WTC11 (cell line): ENCODE measurements at regions not wholly inside any gene's neighbourhood (a gene's known extent, or its start where the extent isn't known, plus 50 kb on each side); places are given as distances from the start of the nearest gene placed in this dataset.
A peak's percentile ranks its signal among the peaks of the same experiment; 100 is the strongest.
"Not testable (repeated sequence)": the region's sequence is repeated elsewhere in the genome, so short reads cannot be mapped to it uniquely, and the experiment has no call there.

Experiments
- ATAC-seq: fragments of 200-7000 bp; cut with Tn5 transposase; 2 replicates; pipeline ENCODE4 v1.10.0; 2021; ENCODE audit warnings: mild to moderate bottlenecking, moderate library complexity
- CTCF ChIA-PET: fragments of 300-600 bp; sonication (Branson Sonifier 250); formaldehyde crosslinking; loops from one replicate; lab custom pipeline; 2021; ENCODE audit warnings: antibody characterized with exemption; lab: Charles Lee
- POLR2A ChIA-PET: fragments of 350-600 bp; sonication (Branson Sonifier 250); formaldehyde crosslinking; loops from one replicate; lab custom pipeline; 2021; ENCODE audit warnings: antibody characterized with exemption; lab: Charles Lee
- DNase-seq: peaks from one replicate; pipeline ENCODE4 v3.0.0; 2021; ENCODE audit warnings: low spot score
- H3K27ac Mint-ChIP-seq: 2 replicates; pipeline ENCODE4 v1.8.0; 2021; ENCODE audit warnings: mixed read lengths
- H3K27me3 Mint-ChIP-seq: 2 replicates; pipeline ENCODE4 v1.8.0; 2021; ENCODE audit warnings: low read depth, mild to moderate bottlenecking, moderate library complexity, mixed read lengths
- H3K36me3 Mint-ChIP-seq: 2 replicates; pipeline ENCODE4 v1.8.0; 2021; ENCODE audit warnings: mixed read lengths
- H3K4me1 Mint-ChIP-seq: 2 replicates; pipeline ENCODE4 v1.8.0; 2022; ENCODE audit warnings: mixed read lengths
- H3K4me3 Mint-ChIP-seq: 2 replicates; pipeline ENCODE4 v1.8.0; 2021; ENCODE audit warnings: mild to moderate bottlenecking, moderate library complexity, mixed read lengths
- H3K9me3 Mint-ChIP-seq: 2 replicates; pipeline ENCODE4 v1.8.0; 2021; ENCODE audit warnings: mixed read lengths
- ATF1 ChIP-seq: sonication (generic); formaldehyde crosslinking; IDR thresholded peaks from 2 replicates; pipeline ENCODE4 v1.8.1; 2023; ENCODE audit warnings: mild to moderate bottlenecking, moderate library complexity, missing genetic modification reagents
- ATF3 ChIP-seq: sonication (generic); formaldehyde crosslinking; conservative IDR thresholded peaks from 2 replicates; pipeline ENCODE4 v1.8.1; 2022; ENCODE audit warnings: mild to moderate bottlenecking, missing genetic modification reagents
- CREB1 ChIP-seq: sonication (generic); formaldehyde crosslinking; IDR thresholded peaks from 2 replicates; pipeline ENCODE4 v1.8.0; 2023; ENCODE audit warnings: mild to moderate bottlenecking, missing genetic modification reagents
- ESRRA ChIP-seq: sonication (generic); formaldehyde crosslinking; IDR thresholded peaks from 2 replicates; pipeline ENCODE4 v1.8.1; 2022; ENCODE audit warnings: mild to moderate bottlenecking, missing genetic modification reagents, borderline replicate concordance
- FOXJ3 ChIP-seq: sonication (generic); formaldehyde crosslinking; IDR thresholded peaks from 2 replicates; pipeline ENCODE4 v1.9.0; 2021; ENCODE audit warnings: missing genetic modification reagents, mild to moderate bottlenecking, borderline replicate concordance
- FOXK1 ChIP-seq: sonication (generic); formaldehyde crosslinking; IDR thresholded peaks from 2 replicates; pipeline ENCODE4 v1.8.0; 2022; ENCODE audit warnings: mild to moderate bottlenecking, moderate library complexity, missing genetic modification reagents
- GRHL2 ChIP-seq: fragments of 250-450 bp; sonication (Bioruptor Pico); IDR thresholded peaks from 2 replicates; pipeline ENCODE4 v1.8.0; 2022; ENCODE audit warnings: mild to moderate bottlenecking, moderate library complexity; ENCODE audit not compliant: insufficient replicate concordance, severe bottlenecking
- HMGA2 ChIP-seq: fragments of 250-450 bp; sonication (Bioruptor Pico); IDR thresholded peaks from 2 replicates; pipeline ENCODE4 v1.4.0; 2021; ENCODE audit warnings: mild to moderate bottlenecking, moderate library complexity
- IRF1 ChIP-seq: sonication (generic); formaldehyde crosslinking; IDR thresholded peaks from 2 replicates; pipeline ENCODE4 v1.8.0; 2023; ENCODE audit warnings: missing genetic modification reagents
- SMAD3 ChIP-seq: sonication (generic); formaldehyde crosslinking; IDR thresholded peaks from 2 replicates; pipeline ENCODE4 v1.8.0; 2022; ENCODE audit warnings: missing genetic modification reagents, mild to moderate bottlenecking, borderline replicate concordance
- SMAD4 ChIP-seq: sonication (generic); formaldehyde crosslinking; IDR thresholded peaks from 2 replicates; pipeline ENCODE4 v1.8.0; 2022; ENCODE audit warnings: mild to moderate bottlenecking, missing genetic modification reagents
- ZNF138 ChIP-seq: sonication (generic); formaldehyde crosslinking; conservative IDR thresholded peaks from 2 replicates; pipeline ENCODE4 v1.8.1; 2022; ENCODE audit warnings: mild to moderate bottlenecking, moderate library complexity, missing genetic modification reagents
- ZNF317 ChIP-seq: sonication (generic); formaldehyde crosslinking; IDR thresholded peaks from 2 replicates; pipeline ENCODE4 v1.8.1; 2023; ENCODE audit warnings: low read depth, mild to moderate bottlenecking, moderate library complexity, missing genetic modification reagents, borderline replicate concordance
- ZNF396 ChIP-seq: fragments of 250-450 bp; sonication (Bioruptor Pico); IDR thresholded peaks from 2 replicates; pipeline ENCODE4 v1.8.0; 2021; ENCODE audit warnings: mild to moderate bottlenecking, moderate library complexity, borderline replicate concordance
- ZNF416 ChIP-seq: fragments of 250-450 bp; sonication (Bioruptor Pico); IDR thresholded peaks from 2 replicates; pipeline ENCODE4 v1.9.0; 2021; ENCODE audit warnings: mild to moderate bottlenecking, inconsistent platforms
- TF ChIP-seq, protein P1 (sequence below): sonication (generic); formaldehyde crosslinking; IDR thresholded peaks from 2 replicates; pipeline ENCODE4 v1.8.1; 2023; ENCODE audit warnings: mild to moderate bottlenecking, missing genetic modification reagents, moderate library complexity
- TF ChIP-seq, protein P2 (sequence below): sonication (generic); formaldehyde crosslinking; IDR thresholded peaks from 2 replicates; pipeline ENCODE4 v1.8.1; 2023; ENCODE audit warnings: mild to moderate bottlenecking, missing genetic modification reagents
- TF ChIP-seq, protein P3 (sequence below): sonication (generic); formaldehyde crosslinking; IDR thresholded peaks from 2 replicates; pipeline ENCODE4 v1.8.1; 2022; ENCODE audit warnings: low read depth, missing genetic modification reagents, borderline replicate concordance
- TF ChIP-seq, protein P4 (sequence below): fragments of 250-450 bp; sonication (Bioruptor Pico); IDR thresholded peaks from 2 replicates; pipeline ENCODE4 v1.8.0; 2021; ENCODE audit warnings: mild to moderate bottlenecking

DNA sequence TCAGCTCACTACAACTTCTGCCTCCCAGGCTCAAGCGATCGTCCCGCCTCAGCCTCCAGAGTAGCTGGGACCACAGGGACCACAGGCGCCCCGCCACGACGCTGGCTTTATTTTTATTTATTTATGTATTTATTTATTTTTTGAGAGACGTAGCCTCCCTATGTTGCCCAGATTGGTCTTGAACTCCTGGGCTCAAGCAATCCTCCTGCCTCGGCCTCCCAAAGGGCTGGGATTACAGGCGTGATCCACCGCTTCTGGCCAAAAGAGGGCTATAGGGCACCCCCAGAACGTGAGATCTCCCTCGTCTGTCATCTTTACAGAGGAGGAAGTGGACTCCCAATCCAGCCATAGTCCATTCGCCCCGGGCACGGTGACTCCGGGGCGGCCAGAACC, 125.1 kb upstream of the PTPN20 start:
- DNase-seq, H3K27me3 Mint-ChIP-seq, POLR2A ChIA-PET: not testable (repeated sequence)

GRCh38 chr10:46786518-46787320, 124.5 kb upstream of the PTPN20 start:
- DNase-seq (peak; percentile 76), ATAC-seq (peak; percentile 93)
- POLR2A ChIA-PET, CTCF ChIA-PET, H3K4me1 Mint-ChIP-seq, H3K9me3 Mint-ChIP-seq, H3K36me3 Mint-ChIP-seq, H3K27me3 Mint-ChIP-seq: not testable (repeated sequence)
- H3K4me3 Mint-ChIP-seq = peak overlapping the region; percentile 100
- TF ChIP-seq FOXK1 (CRISPR knock-in tag) = peak; percentile 81; the same call in 1 of the 2 replicates
- H3K27ac Mint-ChIP-seq = peak overlapping the region; percentile 99

More for the DNA sequence above, 125.1 kb upstream of the PTPN20 start:
- H3K9me3 Mint-ChIP-seq, H3K4me1 Mint-ChIP-seq, H3K36me3 Mint-ChIP-seq, CTCF ChIA-PET, ATAC-seq, H3K27ac Mint-ChIP-seq: not testable (repeated sequence)
- peak overlapping the region; percentile 100 for H3K4me3 Mint-ChIP-seq

GRCh38 chr10:46787321-46787615, 124.0 kb upstream of the PTPN20 start:
- CTCF ChIA-PET = no interaction called here
- DNase-seq (no peak), ATAC-seq (no peak)
- no peak overlapping the region; the same call in 1 of the 2 replicates for H3K27ac Mint-ChIP-seq
- H3K27me3 Mint-ChIP-seq = no peaks in the 10 kb centered on the region
- POLR2A ChIA-PET = no interaction called here
- H3K4me3 Mint-ChIP-seq = peak overlapping the region; percentile 100
- no peaks in the 10 kb centered on the region for H3K36me3 Mint-ChIP-seq
- H3K4me1 Mint-ChIP-seq = no peaks in the 10 kb centered on the region
- TF ChIP-seq, protein P1, sequence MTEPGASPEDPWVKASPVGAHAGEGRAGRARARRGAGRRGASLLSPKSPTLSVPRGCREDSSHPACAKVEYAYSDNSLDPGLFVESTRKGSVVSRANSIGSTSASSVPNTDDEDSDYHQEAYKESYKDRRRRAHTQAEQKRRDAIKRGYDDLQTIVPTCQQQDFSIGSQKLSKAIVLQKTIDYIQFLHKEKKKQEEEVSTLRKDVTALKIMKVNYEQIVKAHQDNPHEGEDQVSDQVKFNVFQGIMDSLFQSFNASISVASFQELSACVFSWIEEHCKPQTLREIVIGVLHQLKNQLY (CRISPR knock-in tag) = no peak
- TF ChIP-seq GRHL2 (CRISPR knock-in tag) (no peak), ATF1 (CRISPR knock-in tag) (no peak), ZNF396 (CRISPR knock-in tag) (no peak), SMAD3 (CRISPR knock-in tag) (no peak), CREB1 (no peak), IRF1 (CRISPR knock-in tag) (no peak), ZNF416 (CRISPR knock-in tag) (no peak), SMAD4 (CRISPR knock-in tag) (no peak), FOXK1 (CRISPR knock-in tag) (no peak), ZNF138 (CRISPR knock-in tag) (no peak), ZNF317 (no peak), ESRRA (CRISPR knock-in tag) (no peak), HMGA2 (CRISPR knock-in tag) (no peak), FOXJ3 (CRISPR knock-in tag) (no peak), ATF3 (CRISPR knock-in tag) (no peak)
- TF ChIP-seq, protein P2, sequence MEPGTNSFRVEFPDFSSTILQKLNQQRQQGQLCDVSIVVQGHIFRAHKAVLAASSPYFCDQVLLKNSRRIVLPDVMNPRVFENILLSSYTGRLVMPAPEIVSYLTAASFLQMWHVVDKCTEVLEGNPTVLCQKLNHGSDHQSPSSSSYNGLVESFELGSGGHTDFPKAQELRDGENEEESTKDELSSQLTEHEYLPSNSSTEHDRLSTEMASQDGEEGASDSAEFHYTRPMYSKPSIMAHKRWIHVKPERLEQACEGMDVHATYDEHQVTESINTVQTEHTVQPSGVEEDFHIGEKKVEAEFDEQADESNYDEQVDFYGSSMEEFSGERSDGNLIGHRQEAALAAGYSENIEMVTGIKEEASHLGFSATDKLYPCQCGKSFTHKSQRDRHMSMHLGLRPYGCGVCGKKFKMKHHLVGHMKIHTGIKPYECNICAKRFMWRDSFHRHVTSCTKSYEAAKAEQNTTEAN = no peak
- TF ChIP-seq, protein P3, sequence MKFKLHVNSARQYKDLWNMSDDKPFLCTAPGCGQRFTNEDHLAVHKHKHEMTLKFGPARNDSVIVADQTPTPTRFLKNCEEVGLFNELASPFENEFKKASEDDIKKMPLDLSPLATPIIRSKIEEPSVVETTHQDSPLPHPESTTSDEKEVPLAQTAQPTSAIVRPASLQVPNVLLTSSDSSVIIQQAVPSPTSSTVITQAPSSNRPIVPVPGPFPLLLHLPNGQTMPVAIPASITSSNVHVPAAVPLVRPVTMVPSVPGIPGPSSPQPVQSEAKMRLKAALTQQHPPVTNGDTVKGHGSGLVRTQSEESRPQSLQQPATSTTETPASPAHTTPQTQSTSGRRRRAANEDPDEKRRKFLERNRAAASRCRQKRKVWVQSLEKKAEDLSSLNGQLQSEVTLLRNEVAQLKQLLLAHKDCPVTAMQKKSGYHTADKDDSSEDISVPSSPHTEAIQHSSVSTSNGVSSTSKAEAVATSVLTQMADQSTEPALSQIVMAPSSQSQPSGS (CRISPR knock-in tag) = no peak
- TF ChIP-seq, protein P4, sequence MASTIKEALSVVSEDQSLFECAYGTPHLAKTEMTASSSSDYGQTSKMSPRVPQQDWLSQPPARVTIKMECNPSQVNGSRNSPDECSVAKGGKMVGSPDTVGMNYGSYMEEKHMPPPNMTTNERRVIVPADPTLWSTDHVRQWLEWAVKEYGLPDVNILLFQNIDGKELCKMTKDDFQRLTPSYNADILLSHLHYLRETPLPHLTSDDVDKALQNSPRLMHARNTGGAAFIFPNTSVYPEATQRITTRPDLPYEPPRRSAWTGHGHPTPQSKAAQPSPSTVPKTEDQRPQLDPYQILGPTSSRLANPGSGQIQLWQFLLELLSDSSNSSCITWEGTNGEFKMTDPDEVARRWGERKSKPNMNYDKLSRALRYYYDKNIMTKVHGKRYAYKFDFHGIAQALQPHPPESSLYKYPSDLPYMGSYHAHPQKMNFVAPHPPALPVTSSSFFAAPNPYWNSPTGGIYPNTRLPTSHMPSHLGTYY (CRISPR knock-in tag) = no peak
- H3K9me3 Mint-ChIP-seq = no peaks in the 10 kb centered on the region

- H3K27ac Mint-ChIP-seq, H3K27me3 Mint-ChIP-seq, CTCF ChIA-PET, ATAC-seq, H3K9me3 Mint-ChIP-seq, H3K4me1 Mint-ChIP-seq, H3K36me3 Mint-ChIP-seq, POLR2A ChIA-PET, H3K4me3 Mint-ChIP-seq, DNase-seq: not testable (repeated sequence)
These were observed 118.4 kb upstream of the PTPN20 start for GRCh38 chr10:46792657-46793357.

GRCh38 chr10:46796351-46796750, 114.9 kb upstream of the PTPN20 start:
- peak overlapping the region; percentile 69; the same call in 1 of the 2 replicates for H3K27ac Mint-ChIP-seq
- CTCF ChIA-PET, H3K4me1 Mint-ChIP-seq, DNase-seq, ATAC-seq, H3K4me3 Mint-ChIP-seq, H3K36me3 Mint-ChIP-seq, H3K9me3 Mint-ChIP-seq, H3K27me3 Mint-ChIP-seq, POLR2A ChIA-PET: not testable (repeated sequence)
